Adrenal gland (tissue), 9 donors: ENCODE measurements at regions not wholly inside any gene's neighbourhood (a gene's known extent, or its start where the extent isn't known, plus 50 kb on each side); places are given as distances from the start of the nearest gene placed in this dataset.

ENCODE experiments used
- DNase-seq, 7 donors: peaks; one replicate each; pipeline ENCODE4 v3.0.0-alpha.2; 2019 to 2020
- H3K27ac ChIP-seq, 5 donors: fragments of 200-600 bp; sonication (generic) in 4 of 5; 1 replicate in 3 of 5; 2 replicates in 2 of 5; pipeline versions ENCODE4 v1.5.1 to v1.8.0; 2016 to 2020; ENCODE audit warnings: mild to moderate bottlenecking in 1 of 5
- H3K27me3 ChIP-seq: fragments of 200-600 bp; 2 replicates; pipeline ENCODE4 v1.8.0; 2021
- H3K36me3 ChIP-seq, 2 donors: fragments of 200-600 bp; replicated peaks in 1 of 2; 1 replicate in 1 of 2; 2 replicates in 1 of 2; pipeline versions ENCODE4 v1.5.1 to v1.8.0; 2018 to 2022
- H3K4me1 ChIP-seq, 2 donors: fragments of 200-600 bp; replicated peaks in 1 of 2; 1 replicate in 1 of 2; 2 replicates in 1 of 2; pipeline versions ENCODE4 v1.5.1 to v1.8.0; 2018 to 2021
- H3K4me3 ChIP-seq, 4 donors: fragments of 200-600 bp; sonication (generic) in 3 of 4; one replicate each; pipeline ENCODE4 v1.5.1; 2016 to 2018
- H3K9me3 ChIP-seq, 3 donors: fragments of 200-600 bp; sonication (generic) in 1 of 3; replicated peaks in 1 of 3; 1 replicate in 2 of 3; 2 replicates in 1 of 3; pipeline versions ENCODE4 v1.5.1 to v1.8.0; 2016 to 2021
- POLR2A ChIP-seq, 2 donors: fragments of 450-650 bp; IDR thresholded peaks; one replicate each; pipeline ENCODE4 v1.6.1; 2017; ENCODE audit warnings: antibody characterized with exemption in 2 of 2, mild to moderate bottlenecking in 2 of 2, moderate library complexity in 1 of 2
- WGBS, 4 donors: extraction: QIAGEN DNeasy Blood & Tissue Kit in 2 of 4; methylation state at CpG; one replicate each; pipeline versions ENCODE4 v1.1.5 to v1.1.7; 2013 to 2017; 5-methylcytosine and 5-hydroxymethylcytosine counted together
- intact Hi-C, 2 donors: fragments of 100-400 bp; cut with DNase I; formaldehyde crosslinking; loops; one replicate each; pipeline versions ENCODE4 v1.14.1 to v1.15.0; 2022 to 2023
- TF ChIP-seq, protein P1 (sequence below), 6 experiments: fragments of 450-650 bp in 4 of 6; fragments of 200-600 bp in 2 of 6; sonication (generic) in 1 of 6; IDR thresholded peaks; 1 replicate in 5 of 6; 2 replicates in 1 of 6; pipeline versions ENCODE4 v1.5.1 to v1.8.0; 2016 to 2021; ENCODE audit warnings: antibody characterized with exemption in 6 of 6, mild to moderate bottlenecking in 2 of 6, moderate library complexity in 1 of 6
- donor health status: healthy with polysubstance abuse.
- donor health status: Bipolar disorder and iron deficiency.
- donor health status: DM: yes; HTN: yes; CAD: no.
- donor health status: DM: no; HTN: no; CAD: no.
- donor health status: DM: no; HTN: no; CAD: no.

DNA sequence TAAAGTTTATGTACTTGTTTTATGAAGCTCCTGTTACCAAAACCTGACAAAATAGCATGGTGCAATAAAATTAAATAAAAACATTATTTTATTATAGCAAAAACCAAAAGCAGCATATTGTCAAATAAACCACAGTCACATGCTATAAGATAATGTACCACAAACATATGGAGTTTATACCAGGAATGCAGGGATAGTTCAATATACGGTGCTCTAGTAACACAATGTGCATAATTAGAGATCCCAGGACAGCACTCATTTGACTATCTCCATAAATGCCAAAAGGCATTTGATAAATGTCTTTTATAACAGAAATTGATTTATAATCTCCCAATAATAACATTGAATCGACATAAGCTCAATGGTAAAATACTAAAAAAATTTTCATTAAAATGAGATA is 402.0 kb downstream of the RND3 start:
- 96 to 98% (median 97%) methylated on average over 2 of the region's 2 CpGs for WGBS, 4 donors
- Histone ChIP-seq H3K4me1 (peaks cover 0 to 6% of the 10 kb centered on the region in 2 donors), H3K4me3 (no peak overlapping the region), H3K9me3 (no peaks in the 10 kb centered on the region), H3K27ac (no peak overlapping the region), H3K27me3 (no peaks in the 10 kb centered on the region), H3K36me3 (no peaks in the 10 kb centered on the region)
- DNase-seq = no peak
- intact Hi-C loops = no loop called here
- TF ChIP-seq POLR2A (IDR thresholded peaks at IDR 0.05) = no peak
- TF ChIP-seq, protein P1, sequence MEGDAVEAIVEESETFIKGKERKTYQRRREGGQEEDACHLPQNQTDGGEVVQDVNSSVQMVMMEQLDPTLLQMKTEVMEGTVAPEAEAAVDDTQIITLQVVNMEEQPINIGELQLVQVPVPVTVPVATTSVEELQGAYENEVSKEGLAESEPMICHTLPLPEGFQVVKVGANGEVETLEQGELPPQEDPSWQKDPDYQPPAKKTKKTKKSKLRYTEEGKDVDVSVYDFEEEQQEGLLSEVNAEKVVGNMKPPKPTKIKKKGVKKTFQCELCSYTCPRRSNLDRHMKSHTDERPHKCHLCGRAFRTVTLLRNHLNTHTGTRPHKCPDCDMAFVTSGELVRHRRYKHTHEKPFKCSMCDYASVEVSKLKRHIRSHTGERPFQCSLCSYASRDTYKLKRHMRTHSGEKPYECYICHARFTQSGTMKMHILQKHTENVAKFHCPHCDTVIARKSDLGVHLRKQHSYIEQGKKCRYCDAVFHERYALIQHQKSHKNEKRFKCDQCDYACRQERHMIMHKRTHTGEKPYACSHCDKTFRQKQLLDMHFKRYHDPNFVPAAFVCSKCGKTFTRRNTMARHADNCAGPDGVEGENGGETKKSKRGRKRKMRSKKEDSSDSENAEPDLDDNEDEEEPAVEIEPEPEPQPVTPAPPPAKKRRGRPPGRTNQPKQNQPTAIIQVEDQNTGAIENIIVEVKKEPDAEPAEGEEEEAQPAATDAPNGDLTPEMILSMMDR (IDR thresholded peaks at IDR 0.05) = no peak

DNA sequence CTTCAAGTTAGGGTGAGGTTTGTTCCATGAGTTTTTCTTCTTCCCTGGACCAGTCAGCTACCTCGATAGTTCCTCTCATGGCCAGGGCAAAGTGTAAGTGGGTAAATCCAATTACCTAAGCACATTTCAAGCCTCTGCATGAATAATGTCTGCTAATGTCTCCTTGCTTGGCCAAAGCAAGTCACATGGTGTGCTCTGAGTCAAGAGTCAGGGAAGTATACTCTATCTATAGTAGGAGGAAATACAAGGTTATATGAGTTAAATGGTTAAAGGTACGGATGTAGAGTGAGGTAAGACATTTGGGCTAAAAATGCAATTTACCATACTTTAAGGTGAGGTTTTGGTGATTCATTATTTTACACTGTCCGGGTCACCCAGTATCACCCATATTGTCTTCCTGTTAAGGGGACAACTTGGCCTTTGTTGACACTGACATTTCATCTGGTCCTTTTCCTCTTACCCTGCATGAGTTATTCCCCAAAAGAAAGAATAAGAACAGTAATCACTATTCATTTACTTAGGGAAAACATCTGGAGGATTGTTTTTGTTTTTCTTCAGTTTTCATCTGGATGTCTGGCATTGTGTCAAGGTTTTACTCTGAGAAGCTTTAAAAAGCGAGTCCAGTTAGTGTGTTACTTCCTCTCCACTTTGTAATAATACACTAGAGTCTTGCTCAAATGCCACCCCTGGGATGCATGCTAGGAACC is 405.5 kb downstream of the RND3 start:
- TF ChIP-seq, protein P1 (IDR thresholded peaks at IDR 0.05) = no peak
- TF ChIP-seq POLR2A (IDR thresholded peaks at IDR 0.05) = no peak
- H3K4me3 ChIP-seq = no peak overlapping the region
- peaks cover 0 to 6% of the 10 kb centered on the region in 2 donors for H3K4me1 ChIP-seq
- no peaks in the 10 kb centered on the region for H3K36me3 ChIP-seq
- intact Hi-C loops = no loop called here
- no peak overlapping the region for H3K27ac ChIP-seq
- H3K9me3 ChIP-seq = no peaks in the 10 kb centered on the region
- WGBS, 4 donors = 50 to 59% (median 54%) methylated on average over 4 of the region's 4 CpGs
- no peak for DNase-seq
- no peaks in the 10 kb centered on the region for H3K27me3 ChIP-seq

DNA sequence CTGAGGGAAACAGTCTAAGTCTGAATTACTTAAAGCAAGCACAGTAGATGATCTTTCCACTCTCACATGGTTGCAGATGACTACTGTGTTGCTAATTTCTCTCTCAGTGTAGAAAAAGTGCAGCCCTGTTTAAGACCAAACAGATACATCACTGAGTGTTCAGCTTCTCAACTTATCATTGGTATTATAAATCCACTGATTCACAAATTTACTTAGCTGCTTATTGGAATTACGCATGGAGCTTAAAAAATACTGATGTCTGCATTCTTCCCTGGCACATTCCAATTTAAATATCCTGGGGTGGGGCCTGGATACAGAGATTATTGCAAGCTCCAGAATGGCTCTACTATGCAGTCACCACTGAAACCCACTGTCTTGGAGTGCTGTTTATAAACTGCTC is 411.2 kb downstream of the RND3 start:
- Histone ChIP-seq H3K4me1 (no peaks in the 10 kb centered on the region), H3K9me3 (no peaks in the 10 kb centered on the region), H3K27ac (no peak overlapping the region), H3K36me3 (no peaks in the 10 kb centered on the region), H3K4me3 (no peak overlapping the region), H3K27me3 (no peaks in the 10 kb centered on the region)
- TF ChIP-seq, protein P1 (IDR thresholded peaks at IDR 0.05) = no peak
- TF ChIP-seq POLR2A (IDR thresholded peaks at IDR 0.05) = no peak
- 67 to 90% (median 81%) methylated on average over 1 of the region's 1 CpG for WGBS, 4 donors
- DNase-seq = no peak
- intact Hi-C loops = no loop called here

DNA sequence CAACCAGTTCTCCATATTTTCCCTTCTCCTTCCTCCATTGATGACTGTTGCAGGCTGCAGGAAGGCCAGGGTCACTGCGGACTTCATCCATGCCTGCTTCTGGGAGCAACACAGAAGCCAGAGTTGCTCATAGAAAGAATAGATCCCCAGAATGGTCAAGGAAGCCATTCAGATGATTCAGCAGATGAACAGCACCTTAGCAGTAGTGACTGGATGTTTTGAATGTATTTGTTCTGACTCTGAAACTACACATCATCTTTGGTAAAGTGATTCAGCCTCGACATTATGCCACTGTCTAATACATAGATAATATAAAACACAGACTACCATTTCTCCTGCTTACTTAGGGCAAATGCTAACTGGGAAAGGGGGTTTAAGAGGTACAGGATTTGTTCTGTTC is 411.6 kb downstream of the RND3 start:
- TF ChIP-seq POLR2A (IDR thresholded peaks at IDR 0.05) = no peak
- TF ChIP-seq, protein P1 (IDR thresholded peaks at IDR 0.05) = no peak
- intact Hi-C loops = no loop called here
- DNase-seq = no peak

More for the DNA sequence above, 411.6 kb downstream of the RND3 start:
- Histone ChIP-seq H3K4me3 (no peak overlapping the region), H3K4me1 (no peaks in the 10 kb centered on the region), H3K27me3 (no peaks in the 10 kb centered on the region), H3K36me3 (no peaks in the 10 kb centered on the region), H3K27ac (no peak overlapping the region), H3K9me3 (no peaks in the 10 kb centered on the region)
- 75 to 83% (median 76%) methylated on average over 2 of the region's 2 CpGs for WGBS, 4 donors
